Dendritic cell treated with granulocyte-macrophage colony-stimulating factor and Interleukin-4, amounts not matched to agents 40 ng/mL and 50 ng/mL, for 4 days (primary cell): ENCODE measurements at regions not wholly inside any gene's neighbourhood (a gene's known extent, or its start where the extent isn't known, plus 50 kb on each side); places are given as distances from the start of the nearest gene placed in this dataset.

Experiments
- H3K27ac Mint-ChIP-seq: one replicate; pipeline ENCODE4 v1.8.0; 2022; ENCODE audit warnings: mild to moderate bottlenecking, mixed read lengths
- H3K27me3 Mint-ChIP-seq: one replicate; pipeline ENCODE4 v1.8.0; 2022; ENCODE audit warnings: mild to moderate bottlenecking, mixed read lengths
- H3K36me3 Mint-ChIP-seq: one replicate; pipeline ENCODE4 v1.8.0; 2022; ENCODE audit warnings: low read depth, mixed read lengths
- H3K4me1 Mint-ChIP-seq: one replicate; pipeline ENCODE4 v1.8.0; 2022; ENCODE audit warnings: low read depth, mixed read lengths
- H3K4me3 Mint-ChIP-seq: one replicate; pipeline ENCODE4 v1.8.0; 2022; ENCODE audit warnings: mild to moderate bottlenecking, moderate library complexity, mixed read lengths
- H3K9me3 Mint-ChIP-seq: one replicate; pipeline ENCODE4 v1.8.0; 2022; ENCODE audit warnings: mixed read lengths
- intact Hi-C: fragments of 100-400 bp; cut with micrococcal nuclease; formaldehyde crosslinking; loops from one replicate; pipeline ENCODE4 v1.15.0; 2022

- Mint-ChIP-seq H3K4me1 (no peaks in the 10 kb centered on the region), H3K36me3 (no peaks in the 10 kb centered on the region), H3K4me3 (no peak overlapping the region), H3K27me3 (no peaks in the 10 kb centered on the region), H3K27ac (no peak overlapping the region), H3K9me3 (peaks cover 27% of the 10 kb centered on the region)
- intact Hi-C loops: no loop called here
Measured at GRCh38 chr6:77055711-77056110, 407.6 kb downstream of the HTR1B start.

GRCh38 chr6:77040568-77041195 lies 422.6 kb downstream of the HTR1B start:
- Mint-ChIP-seq H3K4me1 (no peaks in the 10 kb centered on the region), H3K27ac (no peak overlapping the region), H3K36me3 (no peaks in the 10 kb centered on the region), H3K9me3 (peaks cover 53% of the 10 kb centered on the region), H3K27me3 (no peaks in the 10 kb centered on the region), H3K4me3 (no peak overlapping the region)
- intact Hi-C loops: no loop called here

GRCh38 chr6:77038807-77039206 lies 424.5 kb downstream of the HTR1B start:
- no peak overlapping the region for H3K4me3 Mint-ChIP-seq
- no peaks in the 10 kb centered on the region for H3K36me3 Mint-ChIP-seq
- peaks cover 57% of the 10 kb centered on the region for H3K9me3 Mint-ChIP-seq
- no peaks in the 10 kb centered on the region for H3K27me3 Mint-ChIP-seq
- H3K4me1 Mint-ChIP-seq: no peaks in the 10 kb centered on the region
- no peak overlapping the region for H3K27ac Mint-ChIP-seq
- intact Hi-C loops: no loop called here

- Mint-ChIP-seq H3K27ac (no peak overlapping the region), H3K9me3 (peaks cover 57% of the 10 kb centered on the region), H3K36me3 (no peaks in the 10 kb centered on the region), H3K4me3 (no peak overlapping the region), H3K4me1 (no peaks in the 10 kb centered on the region), H3K27me3 (no peaks in the 10 kb centered on the region)
- intact Hi-C loops: no loop called here
Measured at GRCh38 chr6:77037439-77037838, 425.9 kb downstream of the HTR1B start.

- Mint-ChIP-seq H3K4me3 (no peak overlapping the region), H3K27me3 (no peaks in the 10 kb centered on the region), H3K4me1 (no peaks in the 10 kb centered on the region), H3K36me3 (no peaks in the 10 kb centered on the region), H3K9me3 (peaks cover 55% of the 10 kb centered on the region), H3K27ac (no peak overlapping the region)
- intact Hi-C loops: no loop called here
Measured at GRCh38 chr6:77036400-77036799, 426.9 kb downstream of the HTR1B start.

GRCh38 chr6:77034161-77034560 lies 429.1 kb downstream of the HTR1B start:
- no peaks in the 10 kb centered on the region for H3K4me1 Mint-ChIP-seq
- peaks cover 48% of the 10 kb centered on the region for H3K9me3 Mint-ChIP-seq
- H3K36me3 Mint-ChIP-seq: no peaks in the 10 kb centered on the region
- intact Hi-C loops: no loop called here
- H3K27me3 Mint-ChIP-seq: no peaks in the 10 kb centered on the region
- no peak overlapping the region for H3K4me3 Mint-ChIP-seq
- H3K27ac Mint-ChIP-seq: no peak overlapping the region

- H3K27ac Mint-ChIP-seq: no peak overlapping the region
- no peaks in the 10 kb centered on the region for H3K27me3 Mint-ChIP-seq
- intact Hi-C loops: no loop called here
- H3K36me3 Mint-ChIP-seq: no peaks in the 10 kb centered on the region
- no peak overlapping the region for H3K4me3 Mint-ChIP-seq
- H3K9me3 Mint-ChIP-seq: peaks cover 26% of the 10 kb centered on the region
- H3K4me1 Mint-ChIP-seq: no peaks in the 10 kb centered on the region
Measured at GRCh38 chr6:77030929-77031674, 432.2 kb downstream of the HTR1B start.

- H3K4me3 Mint-ChIP-seq: no peak overlapping the region
- peaks cover 17% of the 10 kb centered on the region for H3K9me3 Mint-ChIP-seq
- H3K27ac Mint-ChIP-seq: no peak overlapping the region
- no peaks in the 10 kb centered on the region for H3K4me1 Mint-ChIP-seq
- no peaks in the 10 kb centered on the region for H3K36me3 Mint-ChIP-seq
- intact Hi-C loops: no loop called here
- no peaks in the 10 kb centered on the region for H3K27me3 Mint-ChIP-seq
Measured at GRCh38 chr6:77026341-77026740, 436.9 kb downstream of the HTR1B start.

GRCh38 chr6:77025736-77026223 lies 437.5 kb downstream of the HTR1B start:
- intact Hi-C loops: no loop called here
- Mint-ChIP-seq H3K27me3 (no peaks in the 10 kb centered on the region), H3K4me3 (no peak overlapping the region), H3K27ac (no peak overlapping the region), H3K36me3 (no peaks in the 10 kb centered on the region), H3K9me3 (peaks cover 12% of the 10 kb centered on the region), H3K4me1 (no peaks in the 10 kb centered on the region)

GRCh38 chr6:77021778-77022177 lies 441.5 kb downstream of the HTR1B start:
- Mint-ChIP-seq H3K4me3 (no peak overlapping the region), H3K9me3 (peaks cover 10% of the 10 kb centered on the region), H3K27ac (no peak overlapping the region), H3K36me3 (no peaks in the 10 kb centered on the region), H3K27me3 (no peaks in the 10 kb centered on the region), H3K4me1 (no peaks in the 10 kb centered on the region)
- intact Hi-C loops: no loop called here

GRCh38 chr6:77021232-77021631 lies 442.1 kb downstream of the HTR1B start:
- intact Hi-C loops: no loop called here
- peaks cover 11% of the 10 kb centered on the region for H3K9me3 Mint-ChIP-seq
- H3K27ac Mint-ChIP-seq: no peak overlapping the region
- H3K36me3 Mint-ChIP-seq: no peaks in the 10 kb centered on the region
- no peaks in the 10 kb centered on the region for H3K27me3 Mint-ChIP-seq
- no peak overlapping the region for H3K4me3 Mint-ChIP-seq
- no peaks in the 10 kb centered on the region for H3K4me1 Mint-ChIP-seq

GRCh38 chr6:77019081-77019480 lies 444.2 kb downstream of the HTR1B start:
- H3K4me1 Mint-ChIP-seq: no peaks in the 10 kb centered on the region
- H3K9me3 Mint-ChIP-seq: peaks cover 16% of the 10 kb centered on the region
- H3K4me3 Mint-ChIP-seq: no peak overlapping the region
- H3K27me3 Mint-ChIP-seq: no peaks in the 10 kb centered on the region
- intact Hi-C loops: no loop called here
- H3K36me3 Mint-ChIP-seq: no peaks in the 10 kb centered on the region
- no peak overlapping the region for H3K27ac Mint-ChIP-seq

- H3K36me3 Mint-ChIP-seq: no peaks in the 10 kb centered on the region
- H3K9me3 Mint-ChIP-seq: peaks cover 30% of the 10 kb centered on the region
- no peak overlapping the region for H3K4me3 Mint-ChIP-seq
- H3K27ac Mint-ChIP-seq: no peak overlapping the region
- intact Hi-C loops: no loop called here
- no peaks in the 10 kb centered on the region for H3K4me1 Mint-ChIP-seq
- no peaks in the 10 kb centered on the region for H3K27me3 Mint-ChIP-seq
Measured at GRCh38 chr6:77017537-77017936, 445.8 kb downstream of the HTR1B start.

- no peaks in the 10 kb centered on the region for H3K4me1 Mint-ChIP-seq
- peaks cover 43% of the 10 kb centered on the region for H3K9me3 Mint-ChIP-seq
- H3K36me3 Mint-ChIP-seq: no peaks in the 10 kb centered on the region
- H3K27ac Mint-ChIP-seq: no peak overlapping the region
- H3K27me3 Mint-ChIP-seq: no peaks in the 10 kb centered on the region
- no peak overlapping the region for H3K4me3 Mint-ChIP-seq
- intact Hi-C loops: no loop called here
Measured at GRCh38 chr6:77015350-77015749, 447.9 kb downstream of the HTR1B start.
